ENCODE measurements at regions not wholly inside any gene's neighbourhood (a gene's known extent, or its start where the extent isn't known, plus 50 kb on each side); places are given as distances from the start of the nearest gene placed in this dataset.
"Not testable (repeated sequence)": the region's sequence is repeated elsewhere in the genome, so short reads cannot be mapped to it uniquely, and the experiment has no call there.

DNA sequence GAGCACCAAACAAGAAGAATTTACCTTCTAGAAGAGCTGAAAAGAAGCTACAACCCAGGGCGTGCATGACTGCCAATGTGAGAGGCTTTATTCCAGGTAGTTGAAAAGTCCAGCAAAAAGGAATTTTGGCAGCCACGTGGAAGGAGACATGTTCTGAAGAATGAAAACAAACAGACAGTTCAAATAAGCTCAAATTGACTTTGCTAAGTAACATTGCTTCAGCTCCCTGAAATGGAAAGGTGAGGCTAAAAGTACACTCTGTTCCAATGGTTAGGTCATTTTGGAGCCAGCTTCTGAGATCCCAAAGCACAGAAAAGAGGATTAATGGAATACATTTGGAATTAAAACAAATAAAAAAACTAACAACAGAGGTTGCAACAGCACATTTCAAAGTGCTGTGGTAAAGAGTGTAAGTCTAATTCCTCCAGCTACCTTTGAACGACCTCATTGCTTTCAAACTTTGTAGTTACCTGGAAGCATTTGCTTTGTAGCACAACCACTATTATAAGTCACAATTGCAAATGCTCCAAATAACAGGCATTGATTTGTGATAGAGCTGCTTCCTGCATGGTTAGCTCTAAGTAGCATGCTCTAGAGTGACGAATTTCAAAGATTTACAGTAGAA is 405.3 kb upstream of the EDA2R start:
- H3K4me1 ChIP-seq (ENCODE audit: control insufficient read depth, insufficient read depth, low read length, poor library complexity, severe bottlenecking) = no peaks in the 10 kb centered on the region
- no peaks in the 10 kb centered on the region for H3K9me3 ChIP-seq (ENCODE audit: control insufficient read depth, low read length)
- H3K4me3 ChIP-seq (ENCODE audit: insufficient read depth, low read depth, low read length, poor library complexity, severe bottlenecking) = no peak overlapping the region
- no peak for DNase-seq
- H3K27ac ChIP-seq (ENCODE audit: insufficient read depth, low read length, poor library complexity, severe bottlenecking) = no peak overlapping the region
- H3K27me3 ChIP-seq (replicated peaks; ENCODE audit: control insufficient read depth, insufficient read depth, low read length, poor library complexity, severe bottlenecking) = no peaks in the 10 kb centered on the region
- no peaks in the 10 kb centered on the region for H3K36me3 ChIP-seq (ENCODE audit: control insufficient read depth, insufficient read depth, low read length)

DNA sequence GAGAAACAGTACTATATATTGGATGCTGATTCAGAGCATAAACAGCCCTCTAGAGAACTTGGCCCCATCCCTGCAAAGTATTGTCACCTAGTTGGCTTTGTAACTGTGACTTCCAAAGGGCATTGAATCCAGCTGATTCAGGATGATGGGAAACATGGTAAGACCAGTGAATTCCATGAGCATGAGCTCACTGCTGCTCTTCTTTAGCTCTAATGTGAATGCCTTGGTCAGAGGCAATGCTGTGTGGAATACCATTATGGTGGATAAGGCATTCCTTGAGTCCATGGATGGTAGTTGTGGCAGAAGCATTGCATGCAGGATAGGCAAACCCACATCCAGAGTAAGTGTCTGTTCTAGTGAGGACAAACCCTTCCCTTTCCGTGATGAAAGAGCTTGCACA is 365.6 kb upstream of the EDA2R start:
- H3K27ac ChIP-seq (ENCODE audit: insufficient read depth, low read length, poor library complexity, severe bottlenecking) = no peak overlapping the region
- no peaks in the 10 kb centered on the region for H3K4me1 ChIP-seq (ENCODE audit: control insufficient read depth, insufficient read depth, low read length, poor library complexity, severe bottlenecking)
- H3K9me3 ChIP-seq (ENCODE audit: control insufficient read depth, low read length) = no peaks in the 10 kb centered on the region
- no peak overlapping the region for H3K4me3 ChIP-seq (ENCODE audit: insufficient read depth, low read depth, low read length, poor library complexity, severe bottlenecking)
- no peaks in the 10 kb centered on the region for H3K27me3 ChIP-seq (replicated peaks; ENCODE audit: control insufficient read depth, insufficient read depth, low read length, poor library complexity, severe bottlenecking)
- no peak for DNase-seq
- no peaks in the 10 kb centered on the region for H3K36me3 ChIP-seq (ENCODE audit: control insufficient read depth, insufficient read depth, low read length)

DNA sequence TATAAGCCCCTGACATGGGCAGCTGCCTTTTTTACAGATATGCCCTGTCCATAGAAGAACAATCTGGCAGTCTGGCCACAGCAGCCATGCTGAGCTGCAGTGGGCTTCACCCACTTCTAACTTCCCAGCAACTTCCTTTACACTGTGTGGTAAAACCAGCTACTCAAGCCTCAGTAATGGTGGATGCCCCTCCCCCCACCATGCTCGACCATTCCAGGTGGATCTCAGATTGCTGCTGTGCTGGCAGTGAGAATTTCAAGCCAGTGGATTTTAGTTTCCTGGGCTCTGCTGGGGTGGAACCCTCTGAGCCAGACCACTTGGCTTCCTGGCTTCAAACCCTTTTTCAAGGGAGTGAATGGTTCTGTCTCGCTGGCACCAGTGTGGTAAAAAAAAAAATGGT is 355.9 kb upstream of the EDA2R start:
- H3K9me3 ChIP-seq (ENCODE audit: control insufficient read depth, low read length) = no peaks in the 10 kb centered on the region
- H3K4me1 ChIP-seq (ENCODE audit: control insufficient read depth, insufficient read depth, low read length, poor library complexity, severe bottlenecking) = no peaks in the 10 kb centered on the region
- H3K36me3 ChIP-seq (ENCODE audit: control insufficient read depth, insufficient read depth, low read length) = no peaks in the 10 kb centered on the region
- H3K27me3 ChIP-seq (replicated peaks; ENCODE audit: control insufficient read depth, insufficient read depth, low read length, poor library complexity, severe bottlenecking) = no peaks in the 10 kb centered on the region
- H3K27ac ChIP-seq (ENCODE audit: insufficient read depth, low read length, poor library complexity, severe bottlenecking) = no peak overlapping the region
- H3K4me3 ChIP-seq (ENCODE audit: insufficient read depth, low read depth, low read length, poor library complexity, severe bottlenecking) = no peak overlapping the region
- DNase-seq = no peak

DNA sequence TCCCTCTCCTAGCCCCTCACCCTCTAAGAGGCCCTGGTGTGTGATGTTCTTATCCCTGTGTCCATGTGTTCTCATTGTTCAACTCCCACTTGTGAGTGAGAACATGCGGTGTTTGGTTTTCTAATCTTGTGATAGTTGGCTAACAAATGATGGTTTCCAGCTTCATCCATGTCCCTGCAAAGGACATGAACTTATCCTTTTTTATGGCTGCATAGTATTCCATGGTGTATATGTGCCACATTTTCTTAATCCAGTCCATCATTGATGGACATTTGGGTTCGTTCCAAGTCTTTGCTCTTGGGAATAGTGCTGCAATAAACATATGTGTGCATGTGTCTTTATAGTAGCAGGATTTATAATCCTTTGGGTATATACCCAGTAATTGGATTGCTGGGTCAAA is 353.2 kb upstream of the EDA2R start:
- H3K27ac ChIP-seq (ENCODE audit: insufficient read depth, low read length, poor library complexity, severe bottlenecking); H3K36me3 ChIP-seq (ENCODE audit: control insufficient read depth, insufficient read depth, low read length); DNase-seq; H3K27me3 ChIP-seq (replicated peaks; ENCODE audit: control insufficient read depth, insufficient read depth, low read length, poor library complexity, severe bottlenecking); H3K4me3 ChIP-seq (ENCODE audit: insufficient read depth, low read depth, low read length, poor library complexity, severe bottlenecking); H3K4me1 ChIP-seq (ENCODE audit: control insufficient read depth, insufficient read depth, low read length, poor library complexity, severe bottlenecking); H3K9me3 ChIP-seq (ENCODE audit: control insufficient read depth, low read length): not testable (repeated sequence)

DNA sequence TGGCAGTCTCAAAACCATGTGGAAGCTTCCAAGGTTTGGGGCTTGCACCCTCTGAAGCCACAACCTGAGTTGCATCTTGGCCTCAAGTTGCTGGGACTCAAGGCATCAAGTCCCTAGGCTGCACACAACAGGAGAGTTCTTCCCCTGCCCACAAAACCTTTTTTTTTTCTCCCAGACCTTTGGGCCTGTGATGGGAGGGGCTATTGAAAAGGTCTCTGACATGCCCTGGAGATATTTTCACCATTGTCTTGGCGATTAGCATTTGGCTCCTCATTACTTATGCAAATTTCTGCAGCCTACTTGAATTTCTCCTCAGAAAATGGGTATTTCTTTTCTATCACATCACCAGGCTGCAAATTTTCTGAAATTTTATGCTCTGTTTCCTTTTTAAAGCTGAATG is 349.5 kb upstream of the EDA2R start:
- Histone ChIP-seq H3K36me3 (ENCODE audit: control insufficient read depth, insufficient read depth, low read length) (no peaks in the 10 kb centered on the region), H3K9me3 (ENCODE audit: control insufficient read depth, low read length) (no peaks in the 10 kb centered on the region), H3K27me3 (replicated peaks; ENCODE audit: control insufficient read depth, insufficient read depth, low read length, poor library complexity, severe bottlenecking) (no peaks in the 10 kb centered on the region), H3K27ac (ENCODE audit: insufficient read depth, low read length, poor library complexity, severe bottlenecking) (no peak overlapping the region), H3K4me1 (ENCODE audit: control insufficient read depth, insufficient read depth, low read length, poor library complexity, severe bottlenecking) (no peaks in the 10 kb centered on the region), H3K4me3 (ENCODE audit: insufficient read depth, low read depth, low read length, poor library complexity, severe bottlenecking) (no peak overlapping the region)
- no peak for DNase-seq

DNA sequence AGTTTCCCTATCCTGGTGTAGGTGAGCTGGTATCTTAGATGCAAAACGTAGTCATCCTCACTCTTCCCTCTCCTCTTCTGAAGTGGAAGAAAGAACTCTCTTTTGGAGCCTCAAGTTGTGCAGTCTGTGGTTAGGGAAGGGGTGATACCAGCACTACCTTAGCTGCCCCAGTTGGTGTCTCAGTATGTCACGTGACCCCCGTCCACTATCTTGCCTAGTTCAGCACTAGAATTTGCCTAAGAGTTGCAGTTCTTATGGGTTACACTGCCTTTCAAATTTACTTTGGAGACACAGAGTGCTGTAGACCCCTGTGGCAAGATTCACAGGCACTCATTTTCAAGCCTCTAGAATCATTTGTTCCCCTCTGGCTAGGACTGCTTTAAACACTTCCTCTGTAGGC is 322.8 kb upstream of the EDA2R start:
- Histone ChIP-seq H3K36me3 (ENCODE audit: control insufficient read depth, insufficient read depth, low read length) (no peaks in the 10 kb centered on the region), H3K27ac (ENCODE audit: insufficient read depth, low read length, poor library complexity, severe bottlenecking) (no peak overlapping the region), H3K4me3 (ENCODE audit: insufficient read depth, low read depth, low read length, poor library complexity, severe bottlenecking) (no peak overlapping the region), H3K27me3 (replicated peaks; ENCODE audit: control insufficient read depth, insufficient read depth, low read length, poor library complexity, severe bottlenecking) (no peaks in the 10 kb centered on the region), H3K4me1 (ENCODE audit: control insufficient read depth, insufficient read depth, low read length, poor library complexity, severe bottlenecking) (no peaks in the 10 kb centered on the region), H3K9me3 (ENCODE audit: control insufficient read depth, low read length) (no peaks in the 10 kb centered on the region)
- no peak for DNase-seq

DNA sequence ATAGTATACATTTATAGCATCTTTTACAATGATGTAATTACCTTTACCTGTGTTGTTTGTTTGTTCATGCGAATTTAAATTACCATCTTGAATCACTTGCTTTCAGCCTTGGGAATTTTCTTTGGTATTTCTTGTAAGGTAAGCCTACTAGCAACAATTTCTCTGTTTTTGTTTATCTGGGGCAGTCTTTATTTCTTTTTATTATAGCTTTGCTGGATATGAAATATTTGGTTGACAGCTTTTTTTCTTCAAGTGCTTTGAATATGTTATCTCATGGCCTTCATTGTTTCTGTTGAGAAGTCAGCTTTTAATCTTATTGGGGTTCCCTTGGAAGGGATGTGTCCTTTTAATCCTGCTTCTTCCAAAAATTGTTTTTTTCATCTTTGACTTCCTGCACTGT is 292.8 kb upstream of the EDA2R start:
- H3K4me1 ChIP-seq (ENCODE audit: control insufficient read depth, insufficient read depth, low read length, poor library complexity, severe bottlenecking) = no peaks in the 10 kb centered on the region
- H3K27me3 ChIP-seq (replicated peaks; ENCODE audit: control insufficient read depth, insufficient read depth, low read length, poor library complexity, severe bottlenecking) = no peaks in the 10 kb centered on the region
- no peaks in the 10 kb centered on the region for H3K36me3 ChIP-seq (ENCODE audit: control insufficient read depth, insufficient read depth, low read length)
- DNase-seq = no peak
- no peak overlapping the region for H3K27ac ChIP-seq (ENCODE audit: insufficient read depth, low read length, poor library complexity, severe bottlenecking)
- no peaks in the 10 kb centered on the region for H3K9me3 ChIP-seq (ENCODE audit: control insufficient read depth, low read length)
- no peak overlapping the region for H3K4me3 ChIP-seq (ENCODE audit: insufficient read depth, low read depth, low read length, poor library complexity, severe bottlenecking)

DNA sequence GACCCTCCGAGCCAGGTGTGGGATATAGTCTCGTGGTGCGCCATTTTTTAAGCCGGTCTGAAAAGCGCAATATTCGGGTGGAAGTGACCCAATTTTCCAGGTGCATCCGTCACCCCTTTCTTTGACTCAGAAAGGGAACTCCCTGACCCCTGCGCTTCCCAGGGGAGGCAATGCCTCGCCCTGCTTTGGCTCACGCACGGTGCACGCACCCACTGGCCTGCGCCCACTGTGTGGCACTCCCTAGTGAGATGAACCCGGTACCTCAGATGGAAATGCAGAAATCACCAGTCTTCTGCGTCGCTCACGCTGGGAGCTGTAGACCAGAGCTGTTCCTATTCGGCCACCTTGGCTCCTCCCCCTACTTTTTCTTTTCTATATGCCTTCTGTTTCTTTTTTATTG is 291.6 kb upstream of the EDA2R start:
- not testable (repeated sequence) for H3K9me3 ChIP-seq (ENCODE audit: control insufficient read depth, low read length); H3K27me3 ChIP-seq (replicated peaks; ENCODE audit: control insufficient read depth, insufficient read depth, low read length, poor library complexity, severe bottlenecking); H3K27ac ChIP-seq (ENCODE audit: insufficient read depth, low read length, poor library complexity, severe bottlenecking); DNase-seq; H3K4me1 ChIP-seq (ENCODE audit: control insufficient read depth, insufficient read depth, low read length, poor library complexity, severe bottlenecking); H3K36me3 ChIP-seq (ENCODE audit: control insufficient read depth, insufficient read depth, low read length); H3K4me3 ChIP-seq (ENCODE audit: insufficient read depth, low read depth, low read length, poor library complexity, severe bottlenecking)

DNA sequence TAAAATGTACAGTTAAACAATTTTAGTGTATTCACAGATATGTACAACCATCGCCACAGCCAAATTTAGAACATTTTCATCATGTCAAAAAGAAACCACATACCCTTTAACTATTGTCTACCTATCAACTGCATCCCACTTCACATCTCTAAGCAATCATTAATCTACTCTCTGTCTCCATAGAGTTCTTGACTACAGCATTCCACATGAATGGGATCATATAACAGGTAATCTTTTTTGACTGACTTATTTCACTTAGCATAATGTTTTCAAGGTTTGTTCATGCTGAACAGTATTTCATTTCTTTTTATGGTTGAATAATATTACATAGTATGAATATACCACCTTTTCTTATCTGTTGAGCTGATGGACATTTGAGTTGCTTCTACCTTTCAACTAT is 281.4 kb upstream of the EDA2R start:
- H3K27ac ChIP-seq (ENCODE audit: insufficient read depth, low read length, poor library complexity, severe bottlenecking) = no peak overlapping the region
- no peaks in the 10 kb centered on the region for H3K9me3 ChIP-seq (ENCODE audit: control insufficient read depth, low read length)
- no peak for DNase-seq
- no peak overlapping the region for H3K4me3 ChIP-seq (ENCODE audit: insufficient read depth, low read depth, low read length, poor library complexity, severe bottlenecking)
- H3K4me1 ChIP-seq (ENCODE audit: control insufficient read depth, insufficient read depth, low read length, poor library complexity, severe bottlenecking) = no peaks in the 10 kb centered on the region
- no peaks in the 10 kb centered on the region for H3K27me3 ChIP-seq (replicated peaks; ENCODE audit: control insufficient read depth, insufficient read depth, low read length, poor library complexity, severe bottlenecking)
- H3K36me3 ChIP-seq (ENCODE audit: control insufficient read depth, insufficient read depth, low read length) = no peaks in the 10 kb centered on the region

DNA sequence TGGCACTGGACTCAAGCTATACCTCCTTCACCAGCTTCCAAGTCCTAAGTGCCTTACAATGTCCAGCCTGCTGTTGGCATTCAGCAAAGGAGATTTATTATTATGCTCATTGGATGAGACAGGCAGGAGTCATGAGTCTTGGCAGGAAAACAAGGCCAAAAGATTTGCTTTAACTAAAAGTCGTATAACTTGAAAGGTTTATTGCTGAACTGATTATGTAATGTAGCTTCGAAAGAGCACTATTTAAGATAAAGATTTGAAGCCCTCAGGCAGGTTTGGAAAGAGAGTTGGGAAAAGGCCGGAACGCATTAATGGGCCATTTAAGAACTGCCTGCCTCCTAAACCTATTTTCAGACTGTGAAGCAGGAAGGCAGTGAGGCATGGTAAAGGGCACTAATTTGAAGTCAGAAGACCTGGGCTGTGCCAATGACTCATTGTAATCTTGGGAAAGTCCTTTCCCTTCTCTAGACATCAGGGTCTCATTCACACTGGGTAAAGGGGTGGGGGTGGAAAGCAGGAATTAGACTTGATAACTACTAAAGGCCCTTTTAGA is 280.5 kb upstream of the EDA2R start:
- no peak for DNase-seq
- no peaks in the 10 kb centered on the region for H3K9me3 ChIP-seq (ENCODE audit: control insufficient read depth, low read length)
- no peaks in the 10 kb centered on the region for H3K4me1 ChIP-seq (ENCODE audit: control insufficient read depth, insufficient read depth, low read length, poor library complexity, severe bottlenecking)
- no peaks in the 10 kb centered on the region for H3K36me3 ChIP-seq (ENCODE audit: control insufficient read depth, insufficient read depth, low read length)
- no peak overlapping the region for H3K4me3 ChIP-seq (ENCODE audit: insufficient read depth, low read depth, low read length, poor library complexity, severe bottlenecking)
- H3K27me3 ChIP-seq (replicated peaks; ENCODE audit: control insufficient read depth, insufficient read depth, low read length, poor library complexity, severe bottlenecking) = no peaks in the 10 kb centered on the region
- no peak overlapping the region for H3K27ac ChIP-seq (ENCODE audit: insufficient read depth, low read length, poor library complexity, severe bottlenecking)
